ENCODE measurements at regions not wholly inside any gene's neighbourhood (a gene's known extent, or its start where the extent isn't known, plus 50 kb on each side); places are given as distances from the start of the nearest gene placed in this dataset.
"Not testable (repeated sequence)": the region's sequence is repeated elsewhere in the genome, so short reads cannot be mapped to it uniquely, and the experiment has no call there.

GRCh38 chr2:223182356-223182755 lies 130.4 kb downstream of the KCNE4 start:
- DNase-seq = no peak

DNA sequence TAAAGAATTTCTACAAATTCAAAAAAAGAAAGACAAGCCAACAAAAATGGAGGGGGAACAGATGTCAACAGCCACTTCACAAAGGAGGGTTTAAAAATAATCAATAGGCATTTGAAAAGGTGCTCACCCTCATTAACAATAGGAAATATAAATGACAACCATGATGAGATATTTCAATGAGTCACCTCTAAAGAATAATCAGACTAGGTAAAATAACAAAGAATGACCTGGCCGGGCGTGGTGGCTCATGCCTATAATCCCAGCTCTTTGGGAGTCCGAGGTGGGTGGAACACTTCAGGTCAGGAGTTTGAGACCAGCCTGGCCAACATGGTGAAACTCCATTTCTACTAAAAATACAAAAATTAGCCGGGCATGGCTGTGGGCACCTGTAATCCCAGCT lies 133.6 kb downstream of the KCNE4 start:
- DNase-seq = no peak

GRCh38 chr2:223187256-223187655 lies 135.3 kb downstream of the KCNE4 start:
- DNase-seq = no peak

GRCh38 chr2:223190561-223191206 lies 138.7 kb downstream of the KCNE4 start:
- DNase-seq = not testable (repeated sequence)

DNA sequence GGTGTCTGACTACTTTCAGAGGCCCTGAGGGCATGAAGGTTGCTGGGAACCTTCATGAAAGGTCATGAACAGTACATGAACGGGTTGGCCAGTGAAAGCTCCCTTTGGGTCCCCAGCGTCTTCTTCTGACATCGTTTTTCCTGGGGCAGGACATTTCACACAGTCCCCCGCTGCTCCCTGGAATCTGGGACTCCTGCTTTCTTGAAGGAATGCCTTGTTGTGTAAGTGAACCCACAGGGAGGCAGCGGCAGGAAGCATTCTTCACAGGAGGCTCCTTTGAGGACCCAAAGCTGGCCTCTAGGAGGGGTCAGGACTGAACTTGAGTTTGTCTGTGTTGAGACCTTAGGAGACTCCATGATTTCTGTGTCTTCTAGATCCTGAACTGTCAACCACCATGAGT lies 144.3 kb downstream of the KCNE4 start:
- DNase-seq = no peak

DNA sequence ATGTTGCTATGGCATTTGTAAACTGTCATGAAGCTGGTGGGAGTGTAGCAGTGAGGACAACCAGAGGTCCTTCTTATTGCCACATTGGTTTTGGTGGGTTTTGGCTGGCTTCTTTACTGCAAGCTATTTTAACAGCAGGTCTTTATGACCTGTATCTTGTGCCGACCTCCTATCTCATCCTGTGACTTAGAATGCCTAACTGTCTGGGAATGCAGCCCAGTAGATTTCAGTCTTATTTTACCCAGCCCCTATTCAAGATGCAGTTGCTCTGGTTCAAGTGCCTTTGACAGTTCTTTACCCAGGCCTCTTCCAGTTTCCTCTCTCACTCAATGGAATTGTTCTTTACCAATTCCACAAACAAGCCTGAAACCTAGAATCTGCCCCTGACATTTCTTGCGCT lies 145.1 kb downstream of the KCNE4 start:
- no peak for DNase-seq

GRCh38 chr2:223199531-223200515 lies 147.8 kb downstream of the KCNE4 start:
- no peak for DNase-seq

DNA sequence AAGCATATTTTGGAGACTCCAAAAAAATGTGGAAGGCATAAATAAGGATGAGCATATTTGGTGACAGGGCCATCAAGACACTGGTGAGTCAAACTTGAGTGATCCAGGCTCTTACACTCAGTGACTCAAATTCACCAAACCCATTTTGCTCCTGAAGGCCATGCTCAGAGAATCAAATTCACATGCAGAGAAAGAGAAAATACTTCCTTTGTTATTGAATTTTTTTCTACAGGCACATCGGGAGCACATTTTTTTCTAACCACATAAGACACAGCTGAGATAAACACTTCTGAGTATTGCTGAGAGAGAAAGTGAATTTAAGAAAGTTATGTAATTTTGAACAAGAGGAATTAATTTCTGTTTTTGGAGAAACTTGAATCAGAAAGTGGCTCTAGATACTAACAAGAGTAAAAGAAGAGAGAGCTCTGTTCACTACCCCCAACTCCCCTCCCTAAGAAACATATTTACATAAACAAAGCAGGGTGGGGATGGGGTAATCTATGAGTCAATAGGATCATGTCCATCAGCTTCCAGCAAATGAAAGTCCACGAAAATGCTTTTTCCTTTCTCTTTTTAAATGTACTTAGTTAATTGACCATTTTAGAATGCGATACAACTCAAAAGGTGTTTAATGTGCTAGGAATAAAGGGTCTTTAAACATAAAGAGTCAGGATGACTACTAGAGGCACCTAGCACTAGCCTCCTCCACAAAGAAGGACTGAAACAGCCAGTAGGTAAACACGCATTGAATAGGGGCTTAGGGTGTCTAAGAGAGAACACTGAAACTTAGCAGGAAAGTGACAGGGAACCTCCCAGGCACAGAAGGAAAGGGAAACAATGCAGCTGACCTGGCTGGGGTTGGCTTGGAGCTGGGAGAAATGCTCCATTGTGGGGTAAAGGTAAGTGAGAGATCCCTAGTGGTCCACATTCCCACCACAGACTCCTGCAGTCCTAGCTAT lies 152.3 kb downstream of the KCNE4 start:
- DNase-seq = no peak

- DNase-seq = no peak
Observed at GRCh38 chr2:223210489-223210888, 158.5 kb downstream of the KCNE4 start.

- no peak for DNase-seq
Observed at GRCh38 chr2:223214394-223215253, 162.6 kb downstream of the KCNE4 start.

DNA sequence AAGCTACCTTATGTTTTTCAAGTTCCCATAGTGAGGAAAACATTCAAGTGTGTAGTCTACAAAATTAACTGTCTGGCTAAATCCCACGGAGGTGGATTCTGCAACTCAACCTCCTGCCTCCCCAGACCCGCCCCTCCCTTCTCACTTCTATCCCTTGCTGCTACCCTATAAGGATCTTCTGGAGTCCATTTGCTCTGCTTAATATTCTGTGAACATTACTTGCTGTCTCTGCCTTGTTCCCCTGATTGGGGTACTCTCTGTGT lies 163.2 kb downstream of the KCNE4 start:
- DNase-seq = no peak

DNA sequence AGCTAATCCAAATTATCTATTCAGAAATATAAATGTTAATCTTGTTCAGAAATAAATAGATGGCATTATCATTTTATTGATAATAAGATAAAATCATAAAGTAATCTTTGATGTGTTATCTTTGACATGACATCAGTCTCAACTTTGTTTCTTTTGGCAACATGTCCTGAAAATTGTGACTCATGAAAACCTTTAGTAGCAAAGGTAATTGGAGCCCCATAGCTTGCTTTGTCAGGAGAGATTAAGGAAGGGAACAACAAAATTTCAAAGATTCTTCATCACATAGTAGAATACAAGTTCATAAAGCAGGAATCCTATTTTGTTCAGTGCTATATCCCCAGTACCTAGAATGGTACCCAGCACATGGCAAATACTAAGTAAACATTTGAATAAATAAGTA lies 165.4 kb downstream of the KCNE4 start:
- no peak for DNase-seq

GRCh38 chr2:223218587-223219178 lies 166.7 kb downstream of the KCNE4 start:
- DNase-seq = no peak

- DNase-seq = no peak
Observed at GRCh38 chr2:223219872-223220657, 168.1 kb downstream of the KCNE4 start.

- no peak for DNase-seq
Observed at GRCh38 chr2:223220658-223220925, 168.6 kb downstream of the KCNE4 start.

- no peak for DNase-seq
Observed at GRCh38 chr2:223221139-223221835, 169.3 kb downstream of the KCNE4 start.

DNA sequence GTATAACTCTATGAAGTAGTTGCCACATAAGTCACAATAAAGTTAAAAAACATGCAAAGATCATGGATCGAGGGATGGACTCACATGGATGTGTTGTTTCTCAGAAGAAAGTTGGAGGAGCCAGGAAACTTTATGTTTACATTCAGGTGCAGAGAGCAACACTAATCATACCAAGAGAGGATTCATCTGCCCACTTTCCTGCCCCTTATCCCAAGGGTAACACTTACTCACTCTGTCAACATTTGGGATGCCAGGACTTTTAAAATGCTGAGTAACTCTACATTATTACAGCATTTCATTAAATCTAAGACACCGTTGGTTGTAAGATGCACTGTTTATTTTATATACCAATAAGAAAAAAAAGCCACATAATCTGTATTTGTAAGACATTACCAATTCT lies 170.4 kb downstream of the KCNE4 start:
- no peak for DNase-seq

GRCh38 chr2:223223156-223223555 lies 171.2 kb downstream of the KCNE4 start:
- DNase-seq = no peak

- DNase-seq = no peak
Observed at GRCh38 chr2:223225266-223225665, 173.3 kb downstream of the KCNE4 start.

DNA sequence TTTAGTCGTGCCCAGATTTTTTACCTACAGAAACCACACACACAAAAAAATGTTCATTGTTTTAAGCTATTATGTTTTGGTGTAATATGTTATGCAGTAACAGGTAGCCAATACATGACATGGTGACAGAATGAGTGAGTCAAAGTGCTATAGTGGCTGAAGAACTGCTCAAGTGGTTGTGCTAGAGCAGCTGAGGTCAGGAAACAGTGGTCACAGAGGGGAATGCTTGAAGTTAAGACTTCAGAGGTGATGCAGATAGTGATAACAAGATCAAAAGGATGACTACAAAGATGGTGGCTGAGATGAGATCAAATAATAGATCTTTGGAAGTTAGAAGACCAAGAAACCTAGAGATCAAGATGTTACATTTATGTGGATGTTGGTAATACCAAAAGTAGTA lies 174.3 kb downstream of the KCNE4 start:
- no peak for DNase-seq

GRCh38 chr2:223227338-223227737 lies 175.3 kb downstream of the KCNE4 start:
- DNase-seq = no peak
